GM19463 (cell line): ENCODE measurements at regions not wholly inside any gene's neighbourhood (a gene's known extent, or its start where the extent isn't known, plus 50 kb on each side); places are given as distances from the start of the nearest gene placed in this dataset.
"Not testable (repeated sequence)": the region's sequence is repeated elsewhere in the genome, so short reads cannot be mapped to it uniquely, and the experiment has no call there.

ENCODE experiments used
- ATAC-seq: cut with Tn5 transposase; IDR thresholded peaks from one replicate; pipeline ENCODE4 v1.9.1; 2021; ENCODE audit warnings: mild to moderate bottlenecking, moderate library complexity; ENCODE audit not compliant: unreplicated experiment

DNA sequence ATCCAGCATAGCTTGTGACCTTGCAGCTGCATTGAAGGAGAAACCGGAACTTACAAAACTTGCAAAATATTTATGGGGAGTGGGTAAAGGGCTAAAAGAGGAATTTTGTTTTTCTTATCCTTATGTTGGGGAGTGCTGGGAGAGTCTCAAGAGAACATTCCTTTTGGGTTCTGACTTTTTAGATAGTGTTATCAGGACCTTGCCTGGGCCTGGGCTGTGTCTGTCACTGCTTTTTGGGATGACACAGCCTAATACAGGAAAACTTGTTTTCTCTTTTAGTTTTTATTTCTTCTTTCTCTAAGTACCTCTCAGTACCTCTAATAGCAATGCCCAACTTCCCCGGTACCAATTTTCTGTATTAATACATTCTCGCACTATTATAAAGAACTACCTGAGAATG is 850.6 kb downstream of the RPS29 start:
- ATAC-seq = no peak

DNA sequence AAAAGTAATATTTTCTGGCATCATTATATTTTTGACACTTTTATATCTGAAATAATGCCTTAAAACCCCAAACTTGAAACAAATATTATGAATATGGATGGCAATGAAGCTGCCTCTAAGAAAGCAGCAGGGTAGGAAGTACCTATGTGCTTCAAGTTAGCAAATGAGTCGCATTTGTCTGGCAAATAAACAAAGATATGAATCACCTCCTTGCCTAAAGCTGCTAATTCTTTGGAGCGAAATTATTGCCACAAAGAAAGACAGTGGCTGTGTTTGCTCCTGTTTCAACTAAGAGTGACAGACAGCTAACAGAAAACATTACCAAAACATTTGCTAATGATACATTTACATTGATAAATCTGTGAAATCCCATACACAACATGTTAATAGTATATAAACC is 854.9 kb downstream of the RPS29 start:
- ATAC-seq = no peak

GRCh38 chr14:48726080-48726642 is 860.0 kb downstream of the RPS29 start:
- no peak for ATAC-seq

DNA sequence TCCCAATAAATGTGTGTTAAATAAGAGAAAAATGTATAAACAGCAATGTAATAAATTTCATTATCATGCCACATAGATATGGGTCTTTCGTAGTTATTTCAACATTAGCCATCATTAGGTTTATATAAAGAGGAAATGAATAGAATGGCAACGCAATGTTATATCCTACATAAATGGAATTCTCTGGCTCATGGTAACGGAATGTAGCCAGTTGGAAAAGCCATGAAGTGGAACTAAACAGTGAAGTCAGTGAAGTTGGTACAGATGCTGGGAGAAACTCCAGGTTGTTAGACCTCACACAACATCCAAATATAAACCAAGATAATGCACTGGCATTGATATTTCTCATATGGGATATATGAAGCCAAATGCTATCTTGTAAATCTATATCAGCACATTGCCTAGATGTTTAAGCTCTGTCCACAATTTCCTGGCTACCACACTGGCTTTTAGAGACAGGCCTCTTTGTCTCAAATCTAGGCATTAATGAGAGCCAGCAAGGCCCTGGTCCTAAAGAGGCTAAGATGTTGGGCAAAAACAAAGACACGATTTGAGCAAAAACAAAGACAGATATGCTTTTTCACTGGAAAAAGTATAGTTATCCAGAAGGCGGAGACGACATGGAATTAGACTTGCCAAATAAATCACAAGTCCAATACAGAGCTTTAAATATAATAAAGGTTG is 861.0 kb downstream of the RPS29 start:
- no peak for ATAC-seq

GRCh38 chr14:48723841-48724495 is 862.2 kb downstream of the RPS29 start:
- no peak for ATAC-seq

GRCh38 chr14:48714366-48714765 is 871.8 kb downstream of the RPS29 start:
- no peak for ATAC-seq

DNA sequence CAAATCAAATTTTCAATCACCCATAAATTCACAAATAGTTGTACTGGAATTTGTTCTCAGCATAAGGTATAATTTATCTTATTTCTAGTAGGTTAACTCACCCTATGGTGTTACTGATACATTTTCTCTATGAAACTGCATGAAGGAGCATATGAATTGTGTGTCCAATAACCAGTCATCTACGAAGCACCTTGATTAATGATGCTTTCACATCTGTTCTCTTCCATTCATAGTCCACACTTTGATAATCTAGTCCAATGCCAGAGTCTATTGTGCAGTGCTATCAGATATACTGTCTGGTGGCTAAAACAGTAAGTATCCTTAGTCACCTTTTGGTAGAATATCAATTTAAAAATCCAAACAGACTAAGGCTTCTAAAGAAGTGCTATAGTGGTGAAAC is 876.0 kb downstream of the RPS29 start:
- ATAC-seq = no peak

DNA sequence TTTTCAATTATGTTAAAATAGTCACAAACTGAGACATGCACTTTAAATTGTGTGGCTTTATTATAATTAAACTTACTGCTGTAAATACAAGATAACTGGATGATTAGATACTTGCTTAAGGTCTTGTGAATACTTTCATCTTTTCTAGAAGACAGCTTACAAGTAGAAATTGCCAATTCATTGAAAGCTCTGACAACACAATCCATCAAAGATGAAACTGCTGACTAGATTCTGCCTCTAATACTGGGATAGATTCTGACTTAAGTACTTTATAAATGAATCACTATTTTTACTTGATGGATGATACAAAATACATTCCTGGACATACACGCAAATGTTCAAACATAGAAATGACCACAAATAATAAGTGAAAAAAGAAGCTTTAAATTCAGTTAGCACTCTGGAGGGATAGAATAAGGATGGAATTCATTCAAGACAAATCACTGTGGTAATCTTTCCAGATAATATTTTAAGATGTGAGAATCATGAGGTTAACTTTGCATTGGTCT is 876.8 kb downstream of the RPS29 start:
- no peak for ATAC-seq

GRCh38 chr14:48704639-48705038 is 881.5 kb downstream of the RPS29 start:
- ATAC-seq = no peak

GRCh38 chr14:48703728-48704467 is 882.3 kb downstream of the RPS29 start:
- ATAC-seq = no peak

- ATAC-seq = not testable (repeated sequence)
Observed at GRCh38 chr14:48697362-48697761, 888.8 kb downstream of the RPS29 start.

DNA sequence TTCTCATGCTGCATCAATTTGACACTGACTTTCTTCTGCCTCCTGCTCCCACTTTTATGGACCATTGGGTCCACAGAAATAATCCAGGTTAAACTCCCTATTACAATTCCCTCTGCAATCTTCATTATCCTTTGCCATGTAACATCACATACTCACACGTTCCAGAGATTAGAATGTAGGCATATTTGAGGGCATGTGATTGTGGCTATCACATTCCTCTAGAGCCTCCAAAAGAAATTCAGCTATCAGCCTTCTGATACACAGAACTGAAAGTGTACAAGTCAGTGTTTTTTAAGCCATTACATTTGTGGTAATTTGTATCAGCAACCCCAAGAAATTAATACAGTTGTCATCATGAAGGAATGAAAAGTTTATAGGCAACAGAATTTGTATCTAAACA is 892.4 kb downstream of the RPS29 start:
- no peak for ATAC-seq

DNA sequence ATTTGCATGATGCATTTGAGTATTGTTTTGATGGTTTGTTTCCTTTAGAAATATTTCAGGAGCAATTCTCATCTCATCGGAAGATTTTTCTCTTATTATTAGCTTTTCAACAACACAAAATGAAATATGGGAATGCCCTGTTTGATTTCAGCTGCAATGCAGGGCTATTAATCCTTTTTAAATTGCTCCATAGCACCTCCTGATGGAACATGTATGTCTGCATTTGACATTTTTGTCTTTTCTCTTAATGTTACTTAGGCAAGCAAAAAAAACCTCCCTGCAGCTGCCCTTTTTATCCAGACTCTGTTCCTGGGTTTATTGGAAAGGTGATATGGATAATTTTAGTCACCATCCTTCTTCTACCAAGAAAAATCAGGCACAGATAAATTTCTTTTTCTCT is 895.8 kb downstream of the RPS29 start:
- ATAC-seq = no peak

DNA sequence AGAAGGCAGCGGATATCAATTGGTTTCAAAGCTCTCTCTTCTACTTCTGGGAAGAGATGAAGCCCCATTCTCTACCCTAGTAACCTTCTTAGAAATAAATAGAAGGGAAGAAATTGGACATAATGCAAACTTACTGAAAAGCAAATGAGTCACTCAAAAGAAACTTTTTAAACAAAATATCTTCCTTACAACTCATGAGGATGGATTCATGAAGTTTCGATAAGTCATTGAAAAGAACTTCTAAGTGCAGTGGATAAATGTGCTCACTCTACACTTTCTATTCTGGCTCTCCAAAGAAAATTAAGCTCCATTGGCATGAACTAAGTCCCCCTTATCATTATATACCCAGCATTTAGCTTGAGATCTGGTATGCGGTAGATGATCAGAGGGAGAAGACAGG is 899.5 kb downstream of the RPS29 start:
- no peak for ATAC-seq

DNA sequence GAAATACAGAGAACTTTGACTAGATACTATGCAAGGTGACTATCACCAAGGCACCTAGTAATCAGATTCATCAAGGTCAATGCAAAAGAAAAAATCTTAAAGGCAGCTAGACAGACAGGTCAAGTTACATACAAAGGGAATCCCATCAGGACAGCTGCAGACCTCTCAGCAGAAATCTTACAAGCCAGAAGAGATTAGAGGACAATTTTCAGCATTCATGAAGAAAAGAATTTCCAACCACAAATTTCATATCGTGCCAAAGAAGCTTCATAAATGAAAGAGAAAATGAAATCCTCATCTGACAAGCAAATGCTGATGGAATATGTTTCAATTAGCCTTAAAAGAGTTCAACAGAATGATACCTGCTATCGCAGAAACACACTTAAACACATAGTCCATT is 913.7 kb downstream of the RPS29 start:
- no peak for ATAC-seq

GRCh38 chr14:48670939-48671338 is 915.2 kb downstream of the RPS29 start:
- ATAC-seq = no peak

GRCh38 chr14:48665077-48665784 is 920.9 kb downstream of the RPS29 start:
- no peak for ATAC-seq

GRCh38 chr14:48643241-48643640 is 942.9 kb downstream of the RPS29 start:
- no peak for ATAC-seq

- ATAC-seq = no peak
Observed at GRCh38 chr14:48628870-48629269, 953.5 kb upstream of the MDGA2 start.

DNA sequence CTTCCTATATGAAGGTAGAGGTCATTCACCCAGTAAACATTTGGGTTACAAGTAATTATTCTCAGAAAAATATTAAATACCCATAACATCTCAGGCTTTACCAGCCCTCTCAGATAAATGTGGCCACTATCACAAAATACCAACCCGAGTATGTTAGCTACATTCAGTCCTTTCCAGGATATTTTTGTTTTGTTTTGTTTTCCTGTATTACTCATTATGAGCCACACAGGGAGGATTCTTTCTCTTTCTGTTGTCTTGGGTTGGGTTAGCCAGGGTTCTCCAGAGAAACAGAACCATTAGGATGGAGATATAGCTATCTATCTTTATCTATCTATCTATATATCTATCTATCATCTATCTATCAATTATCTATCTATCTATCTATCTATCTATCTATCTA is 947.6 kb upstream of the MDGA2 start:
- ATAC-seq = no peak

- no peak for ATAC-seq
Observed at GRCh38 chr14:48618057-48618456, 942.7 kb upstream of the MDGA2 start.
